ENCODE measurements at regions not wholly inside any gene's neighbourhood (a gene's known extent, or its start where the extent isn't known, plus 50 kb on each side); places are given as distances from the start of the nearest gene placed in this dataset.

- no peak for DNase-seq (ENCODE audit: extremely low read depth, low read depth)
Measured at GRCh38 chr2:59713577-59713976, 839.9 kb downstream of the BCL11A start.

- DNase-seq (ENCODE audit: extremely low read depth, low read depth) = no peak
Measured at GRCh38 chr2:59711121-59711520, 842.3 kb downstream of the BCL11A start.

DNA sequence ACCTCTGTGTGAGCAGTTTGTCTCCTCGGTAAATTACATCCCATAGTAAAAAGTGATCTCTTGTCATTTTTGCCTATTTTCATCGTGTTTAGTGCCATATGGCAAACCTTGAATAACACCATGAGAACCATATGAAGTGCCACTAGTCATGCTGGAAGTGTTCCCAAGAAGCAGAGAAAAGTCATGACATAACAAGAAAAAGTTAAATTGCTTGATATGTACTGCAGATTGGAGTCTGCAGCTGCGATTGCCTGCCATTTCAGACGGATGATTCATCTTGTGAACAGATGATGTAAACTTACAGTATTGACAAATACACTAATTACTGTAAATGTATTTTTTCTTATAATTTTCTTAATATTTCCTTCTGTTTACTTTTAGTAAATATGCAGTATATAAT, 846.7 kb downstream of the BCL11A start:
- no peak for DNase-seq (ENCODE audit: extremely low read depth, low read depth)

DNA sequence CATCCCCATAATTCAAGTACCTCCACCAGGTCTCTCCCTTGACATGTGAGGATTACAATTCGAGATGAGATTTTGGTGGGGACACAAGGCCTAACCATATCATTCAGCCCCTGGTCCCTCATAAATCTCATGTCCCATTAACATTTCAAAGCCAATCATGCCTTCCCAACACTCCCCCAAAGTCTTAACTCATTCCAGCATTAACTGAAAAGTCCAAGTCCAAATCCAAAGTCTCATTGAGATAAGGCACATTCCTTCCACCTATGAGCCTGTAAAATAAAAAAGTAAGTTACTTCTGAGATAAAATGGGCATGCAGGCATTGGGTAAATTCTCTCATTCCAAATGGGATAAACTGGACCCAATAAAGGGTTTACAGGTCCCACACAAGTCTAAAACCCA, 849.7 kb downstream of the BCL11A start:
- no peak for DNase-seq (ENCODE audit: extremely low read depth, low read depth)

GRCh38 chr2:59702026-59702425, 851.4 kb downstream of the BCL11A start:
- no peak for DNase-seq (ENCODE audit: extremely low read depth, low read depth)

- no peak for DNase-seq (ENCODE audit: extremely low read depth, low read depth)
Measured at GRCh38 chr2:59701271-59701994, 852.0 kb downstream of the BCL11A start.

DNA sequence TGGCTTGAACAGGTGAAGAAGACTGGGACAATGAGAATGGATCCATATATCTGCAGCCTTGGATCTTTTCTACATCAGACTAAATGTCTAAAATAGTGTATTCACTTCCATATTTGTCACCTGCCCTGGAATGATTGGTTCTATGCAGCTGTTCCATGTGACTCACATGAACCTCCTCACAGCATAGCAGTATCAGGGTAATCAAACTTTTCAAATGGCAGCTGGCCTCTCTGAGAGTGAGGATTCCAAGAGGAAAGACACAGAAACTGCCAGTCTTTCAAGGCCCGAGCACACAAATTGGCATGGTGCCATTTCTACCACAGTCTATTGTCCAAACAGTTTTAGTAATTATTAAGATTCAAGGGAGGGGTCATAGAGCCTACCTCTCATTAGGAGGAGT, 859.3 kb downstream of the BCL11A start:
- DNase-seq (ENCODE audit: extremely low read depth, low read depth) = no peak

GRCh38 chr2:59693231-59693959, 860.1 kb downstream of the BCL11A start:
- DNase-seq (ENCODE audit: extremely low read depth, low read depth) = no peak

GRCh38 chr2:59691518-59692190, 861.8 kb downstream of the BCL11A start:
- DNase-seq (ENCODE audit: extremely low read depth, low read depth) = no peak

DNA sequence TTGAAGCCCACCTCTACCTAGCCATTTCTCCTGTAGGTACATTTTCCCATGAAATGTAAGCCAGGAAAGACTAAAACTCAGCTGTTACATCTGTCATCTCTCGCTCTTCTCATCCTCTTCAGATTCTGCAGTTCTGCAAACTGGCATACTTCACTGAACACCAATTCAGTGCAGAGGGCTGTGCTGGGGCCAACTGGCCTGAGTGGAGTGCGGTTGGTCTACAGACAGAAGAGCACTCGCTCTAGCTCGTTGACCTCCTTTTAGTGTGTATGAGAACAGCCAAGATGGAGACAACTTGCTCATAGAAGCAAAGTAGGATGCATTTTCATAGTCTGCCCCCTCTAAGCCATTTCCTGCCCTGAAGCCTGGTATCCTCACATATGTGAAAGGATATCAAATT, 862.6 kb downstream of the BCL11A start:
- DNase-seq (ENCODE audit: extremely low read depth, low read depth) = no peak

DNA sequence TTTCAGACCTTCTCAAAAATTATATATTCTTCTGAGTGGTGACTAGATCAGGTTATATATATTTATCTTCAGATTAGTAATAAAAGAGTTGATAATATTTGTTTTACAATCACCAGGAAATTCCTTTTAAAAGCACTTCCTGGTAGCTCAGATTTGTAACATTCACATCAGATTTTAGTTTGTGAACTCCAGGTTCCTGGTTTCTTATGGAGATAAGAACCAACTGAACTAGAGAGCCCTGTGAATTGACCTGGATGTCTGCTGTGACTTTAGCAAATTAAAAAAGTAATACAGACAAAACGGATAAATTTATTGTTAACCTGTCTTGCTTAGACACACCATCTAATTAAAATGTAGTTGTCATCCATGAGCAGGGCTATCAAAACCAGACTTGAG, 868.7 kb downstream of the BCL11A start:
- DNase-seq (ENCODE audit: extremely low read depth, low read depth) = no peak

DNA sequence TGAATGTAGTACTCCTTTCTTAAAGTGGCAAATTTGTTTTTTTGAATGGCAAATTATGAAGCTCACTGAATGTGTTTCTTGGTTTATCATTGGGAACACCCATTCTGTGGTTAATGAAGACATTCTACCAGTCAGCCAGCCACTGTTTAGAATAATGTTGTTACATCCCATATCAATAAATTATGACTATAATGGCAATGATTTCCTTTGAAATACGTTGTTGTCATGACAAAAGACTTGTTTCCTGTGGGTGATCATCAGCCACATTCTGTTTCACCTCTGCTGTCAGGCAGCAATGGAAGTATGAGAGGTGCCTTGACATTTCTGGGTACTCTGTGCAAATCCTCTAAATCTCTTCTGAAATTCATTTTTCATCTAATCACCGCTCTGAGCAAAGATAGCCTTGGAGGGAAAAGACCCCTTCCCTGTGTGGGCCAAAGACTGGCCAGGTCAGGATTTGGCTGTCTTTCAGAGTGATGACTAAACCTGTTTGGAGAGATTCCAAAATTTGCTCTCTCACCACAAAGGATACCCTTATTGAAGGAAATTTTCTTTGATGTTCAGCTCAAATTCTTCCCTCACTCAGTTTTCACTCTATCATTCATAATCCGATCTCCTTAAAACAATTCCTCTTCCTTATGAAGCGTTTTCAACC, 869.2 kb downstream of the BCL11A start:
- DNase-seq (ENCODE audit: extremely low read depth, low read depth) = no peak

GRCh38 chr2:59680863-59681262, 872.6 kb downstream of the BCL11A start:
- no peak for DNase-seq (ENCODE audit: extremely low read depth, low read depth)

GRCh38 chr2:59677158-59677557, 876.3 kb downstream of the BCL11A start:
- no peak for DNase-seq (ENCODE audit: extremely low read depth, low read depth)

- no peak for DNase-seq (ENCODE audit: extremely low read depth, low read depth)
Measured at GRCh38 chr2:59674100-59674499, 879.4 kb downstream of the BCL11A start.

GRCh38 chr2:59665021-59665420, 888.4 kb downstream of the BCL11A start:
- no peak for DNase-seq (ENCODE audit: extremely low read depth, low read depth)

DNA sequence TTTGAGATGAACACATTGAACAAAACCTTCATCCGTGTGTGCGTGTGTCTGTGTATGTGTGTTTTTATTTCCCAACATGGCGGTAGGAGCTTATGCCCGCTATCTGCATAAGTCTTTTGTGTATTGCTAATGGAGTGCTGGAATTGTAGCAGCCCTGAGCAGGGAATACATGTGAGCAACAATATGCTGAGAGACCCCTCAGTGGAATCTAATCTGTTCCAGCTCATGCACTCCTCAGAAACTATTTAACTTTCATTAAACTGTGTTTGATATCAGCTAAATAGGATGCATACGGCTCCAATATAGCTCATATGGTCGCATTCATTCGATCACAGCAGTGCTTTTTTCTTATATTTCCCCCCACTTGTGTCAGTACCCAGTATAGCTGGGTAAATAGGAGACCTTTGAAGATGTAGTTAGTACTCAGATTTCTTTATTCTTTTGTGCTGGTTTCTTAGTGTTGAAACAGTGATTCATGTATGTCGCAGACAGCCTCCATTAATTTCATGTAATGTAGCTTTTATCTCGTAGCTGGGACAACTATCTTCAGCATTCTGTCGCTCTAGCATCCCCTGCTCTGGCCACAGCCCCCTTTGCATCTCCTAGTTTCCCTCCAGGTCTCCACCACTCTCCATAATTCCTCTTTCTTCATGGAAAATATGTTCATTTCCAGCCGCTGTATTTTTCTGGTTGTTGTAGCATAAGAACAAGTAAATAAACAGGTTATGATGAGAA, 891.2 kb downstream of the BCL11A start:
- no peak for DNase-seq (ENCODE audit: extremely low read depth, low read depth)

GRCh38 chr2:59660262-59660661, 893.2 kb downstream of the BCL11A start:
- DNase-seq (ENCODE audit: extremely low read depth, low read depth) = no peak

DNA sequence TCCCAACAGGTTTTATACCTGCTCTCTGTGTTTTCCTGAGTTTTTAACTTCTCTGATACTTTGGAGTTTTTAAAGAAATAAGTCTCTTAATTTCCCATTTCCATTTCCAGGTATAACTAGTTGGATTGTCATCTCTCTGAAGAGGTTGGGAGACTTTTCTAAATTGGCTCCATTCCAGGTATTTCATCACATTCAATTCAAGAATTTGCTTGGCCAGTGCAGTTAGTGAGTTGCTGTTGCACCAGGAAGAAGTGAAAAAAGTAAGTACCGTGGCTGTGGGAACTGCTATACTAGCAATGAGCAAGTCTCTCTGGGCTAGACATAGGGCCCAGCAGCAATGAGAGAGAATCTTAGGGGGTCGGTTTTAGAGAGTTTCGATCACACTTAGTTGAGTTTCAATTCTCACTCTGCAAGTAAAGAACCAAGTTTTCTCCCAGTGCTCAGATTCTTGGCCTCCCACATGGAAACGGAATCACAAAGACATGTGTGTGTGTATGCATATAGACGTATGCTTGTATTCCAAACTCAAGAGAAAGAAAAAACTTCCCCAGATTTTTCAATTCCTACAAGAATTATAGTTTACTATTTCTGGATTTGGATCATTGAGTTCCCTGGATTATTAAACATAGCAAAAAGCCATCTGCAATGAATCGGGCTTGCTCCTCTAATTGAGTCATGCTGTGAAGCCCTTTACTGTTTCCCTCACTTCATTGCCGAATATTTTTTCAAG, 894.4 kb downstream of the BCL11A start:
- DNase-seq (ENCODE audit: extremely low read depth, low read depth) = no peak

DNA sequence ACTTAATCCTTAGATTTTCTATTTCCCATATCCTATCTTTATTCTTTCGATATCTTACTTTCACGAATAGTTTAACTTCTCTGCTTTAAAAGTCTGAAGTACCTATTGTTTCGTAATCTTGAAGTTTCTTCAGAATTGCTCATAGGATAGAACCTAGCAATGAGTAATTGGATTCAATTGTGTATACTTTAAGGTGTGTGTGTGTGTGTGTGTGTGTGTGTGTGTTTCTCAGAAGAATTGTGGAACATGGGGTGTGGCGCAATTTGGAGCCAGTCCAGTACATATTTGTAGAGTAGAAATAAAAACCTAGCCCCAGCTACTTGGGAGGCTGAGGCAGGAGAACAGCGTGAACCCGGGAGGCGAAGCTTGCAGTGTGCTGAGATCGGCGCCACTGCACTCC, 897.6 kb downstream of the BCL11A start:
- DNase-seq (ENCODE audit: extremely low read depth, low read depth) = no peak

All from NCI-H460 (cell line).